H1 (cell line): ENCODE measurements at regions not wholly inside any gene's neighbourhood (a gene's known extent, or its start where the extent isn't known, plus 50 kb on each side); places are given as distances from the start of the nearest gene placed in this dataset.

Experiments
- CTCF ChIA-PET: fragments of 300-600 bp; sonication (Branson Sonifier 250); formaldehyde crosslinking; loops from one replicate; lab custom pipeline; 2021; ENCODE audit not compliant: partially characterized antibody; lab: Charles Lee
- POLR2A ChIA-PET: fragments of 300-600 bp; sonication (Branson Sonifier 250); formaldehyde crosslinking; loops from one replicate; lab custom pipeline; 2021; ENCODE audit warnings: inconsistent platforms; ENCODE audit not compliant: partially characterized antibody; lab: Charles Lee
- DNase-seq, 2 experiments: peaks; one replicate each; pipeline versions ENCODE4 v3.0.0 to v3.0.0-alpha.2; 2010 to 2022; ENCODE audit warnings: low spot score in 2 of 2, low read depth in 1 of 2, mixed read lengths in 1 of 2
- FAIRE-seq: peaks from 2 replicates; lab custom pipeline; 2011; peaks lifted over from hg19 to GRCh38; lab: Jason Lieb, UNC
- H2AFZ ChIP-seq: 2 replicates; pipeline ENCODE4 v1.8.1; 2012; ENCODE audit warnings: low read length, inconsistent platforms
- H2AK5ac ChIP-seq: 2 replicates; pipeline ENCODE4 v1.6.1; 2013; ENCODE audit warnings: low read depth, low read length
- H2BK120ac ChIP-seq: replicated peaks from 2 replicates; pipeline ENCODE3; 2013; ENCODE audit warnings: low read depth, low read length, inconsistent platforms
- H2BK12ac ChIP-seq: 2 replicates; pipeline ENCODE4 v1.6.1; 2013; ENCODE audit warnings: low read depth, low read length
- H2BK15ac ChIP-seq: 2 replicates; pipeline ENCODE4 v1.6.1; 2013; ENCODE audit warnings: low read length
- H2BK20ac ChIP-seq: 2 replicates; pipeline ENCODE4 v1.6.1; 2013; ENCODE audit warnings: low read length
- H2BK5ac ChIP-seq: 2 replicates; pipeline ENCODE4 v1.6.1; 2013; ENCODE audit warnings: low read depth, low read length
- H3K14ac ChIP-seq: 2 replicates; pipeline ENCODE4 v1.6.1; 2013; ENCODE audit warnings: inconsistent platforms; ENCODE audit not compliant: insufficient read length
- H3K18ac ChIP-seq: 2 replicates; pipeline ENCODE4 v1.6.1; 2013; ENCODE audit warnings: low read length; ENCODE audit errors: extremely low read depth
- H3K23ac ChIP-seq: 2 replicates; pipeline ENCODE4 v1.6.1; 2013; ENCODE audit warnings: inconsistent platforms; ENCODE audit not compliant: insufficient read length
- H3K23me2 ChIP-seq: 2 replicates; pipeline ENCODE4 v1.6.1; 2013; ENCODE audit warnings: low read depth, low read length
- H3K27ac ChIP-seq: 2 replicates; pipeline ENCODE4 v1.6.1; 2011; ENCODE audit warnings: low read depth, low read length, inconsistent platforms
- H3K27me3 ChIP-seq, 4 experiments: replicated peaks in 1 of 4; 1 replicate in 1 of 4; 2 replicates in 3 of 4; pipeline versions ENCODE4 v1.6.1 to v1.8.1; 2011 to 2013; ENCODE audit warnings: low read length in 3 of 4, mild to moderate bottlenecking in 3 of 4, inconsistent platforms in 2 of 4, mixed read lengths in 2 of 4, moderate library complexity in 1 of 4; ENCODE audit not compliant: control insufficient read depth in 3 of 4, insufficient read depth in 3 of 4; ENCODE audit errors: extremely low read depth in 1 of 4
- H3K36me3 ChIP-seq, 4 experiments: 2 replicates each; pipeline versions ENCODE4 v1.6.1 to v1.8.1; 2011 to 2013; ENCODE audit warnings: mild to moderate bottlenecking in 4 of 4, low read length in 3 of 4, moderate library complexity in 2 of 4, control low read depth in 1 of 4, inconsistent platforms in 1 of 4; ENCODE audit not compliant: insufficient read depth in 4 of 4, control insufficient read depth in 2 of 4
- H3K4ac ChIP-seq: replicated peaks from 2 replicates; pipeline ENCODE3; 2013; ENCODE audit warnings: low read length, low read depth, mixed read lengths, inconsistent platforms; ENCODE audit not compliant: insufficient read length
- H3K4me1 ChIP-seq, 4 experiments: replicated peaks in 1 of 4; 1 replicate in 1 of 4; 2 replicates in 3 of 4; pipeline versions ENCODE4 v1.6.1 to v1.8.1; 2011 to 2013; ENCODE audit warnings: low read length in 3 of 4, inconsistent platforms in 2 of 4, mixed read lengths in 1 of 4; ENCODE audit not compliant: insufficient read depth in 4 of 4, control insufficient read depth in 3 of 4
- H3K4me2 ChIP-seq, 2 experiments: 2 replicates each; pipeline versions ENCODE4 v1.6.1 to v1.8.1; 2011 to 2013; ENCODE audit warnings: low read depth in 2 of 2, low read length in 2 of 2, control low read depth in 1 of 2, inconsistent platforms in 1 of 2, mild to moderate bottlenecking in 1 of 2; ENCODE audit not compliant: insufficient read depth in 1 of 2
- H3K4me3 ChIP-seq, 4 experiments: fragments of 200-600, 300-600 bp in 1 of 4; sonication (generic), shearing (Covaris generic), sonication (Bioruptor Twin) in 1 of 4; 2 replicates each; pipeline versions ENCODE4 v1.5.1 to v1.8.1; 2011 to 2016; ENCODE audit warnings: low read length in 4 of 4, low read depth in 3 of 4, control low read depth in 2 of 4, inconsistent platforms in 2 of 4, mild to moderate bottlenecking in 2 of 4, mixed read lengths in 1 of 4, moderate library complexity in 1 of 4; ENCODE audit not compliant: insufficient read depth in 2 of 4; ENCODE audit errors: extremely low read depth in 1 of 4
- H3K56ac ChIP-seq: replicated peaks from 2 replicates; pipeline ENCODE3; 2013; ENCODE audit warnings: low read depth, mild to moderate bottlenecking, mixed read lengths, low read length, inconsistent platforms; ENCODE audit not compliant: insufficient read length
- H3K79me1 ChIP-seq: 2 replicates; pipeline ENCODE4 v1.6.1; 2013; ENCODE audit warnings: low read depth, low read length, control low read depth
- H3K79me2 ChIP-seq, 2 experiments: 2 replicates each; pipeline versions ENCODE4 v1.6.1 to v1.8.1; 2012 to 2013; ENCODE audit warnings: low read length in 2 of 2, mild to moderate bottlenecking in 2 of 2, inconsistent platforms in 1 of 2; ENCODE audit not compliant: insufficient read depth in 2 of 2, control insufficient read depth in 1 of 2
- H3K9ac ChIP-seq, 4 experiments: replicated peaks in 1 of 4; 1 replicate in 1 of 4; 2 replicates in 3 of 4; pipeline versions ENCODE4 v1.6.1 to v1.8.1; 2011 to 2013; ENCODE audit warnings: low read depth in 3 of 4, low read length in 3 of 4, control low read depth in 2 of 4, mild to moderate bottlenecking in 2 of 4, moderate library complexity in 2 of 4, inconsistent platforms in 1 of 4; ENCODE audit errors: extremely low read depth in 1 of 4
- H3K9me3 ChIP-seq, 2 experiments: 2 replicates each; pipeline versions ENCODE4 v1.6.1 to v1.8.1; 2012 to 2013; ENCODE audit warnings: mild to moderate bottlenecking in 2 of 2, moderate library complexity in 2 of 2, control low read depth in 1 of 2, inconsistent platforms in 1 of 2, low read depth in 1 of 2, low read length in 1 of 2, mixed read lengths in 1 of 2; ENCODE audit not compliant: insufficient read depth in 2 of 2
- H4K20me1 ChIP-seq, 2 experiments: replicated peaks in 1 of 2; 2 replicates each; pipeline versions ENCODE3 to v1.8.1; 2011 to 2013; ENCODE audit warnings: inconsistent platforms in 2 of 2, low read length in 2 of 2, mild to moderate bottlenecking in 1 of 2; ENCODE audit not compliant: insufficient read depth in 2 of 2, control insufficient read depth in 1 of 2
- H4K5ac ChIP-seq: 2 replicates; pipeline ENCODE4 v1.6.1; 2013; ENCODE audit warnings: low read length, low read depth, mixed read lengths, inconsistent platforms; ENCODE audit not compliant: insufficient read length
- H4K8ac ChIP-seq: 2 replicates; pipeline ENCODE4 v1.8.0; 2013; ENCODE audit warnings: mild to moderate bottlenecking, moderate library complexity, low read length, inconsistent platforms; ENCODE audit not compliant: insufficient read depth; ENCODE audit errors: extremely low read depth
- H4K91ac ChIP-seq: replicated peaks from 2 replicates; pipeline ENCODE3; 2013; ENCODE audit warnings: low read length, mixed read lengths, inconsistent platforms; ENCODE audit not compliant: insufficient read length
- POU5F1 ChIP-seq: IDR thresholded peaks from 2 replicates; pipeline ENCODE4 v1.6.1; 2011; ENCODE audit warnings: low read depth, mild to moderate bottlenecking, low read length, moderate library complexity
- WGBS, 2 experiments: shearing (Covaris generic) in 1 of 2; methylation state at CpG; one replicate each; pipeline versions ENCODE4 v1.1.6 to v1.1.7; 2013 to 2015; ENCODE audit warnings: low lambda C conversion rate in 2 of 2, mixed read lengths in 2 of 2, inconsistent platforms in 1 of 2, low coverage in 1 of 2, missing lambda C conversion rate in 1 of 2; ENCODE audit not compliant: insufficient replicate concordance in 2 of 2, insufficient coverage in 1 of 2, insufficient read length in 1 of 2; ENCODE audit errors: extremely low coverage in 1 of 2, missing lambda C conversion rate in 1 of 2; 5-methylcytosine and 5-hydroxymethylcytosine counted together

- FAIRE-seq (no peak), DNase-seq (no peak)
- H2BK5ac ChIP-seq: no peak overlapping the region
- H2BK15ac ChIP-seq: no peak overlapping the region
- no peak overlapping the region for H3K4me3 ChIP-seq
- H3K4me2 ChIP-seq: no peak overlapping the region
- no peak overlapping the region for H3K4ac ChIP-seq
- no peak overlapping the region for H3K56ac ChIP-seq
- no peaks in the 10 kb centered on the region for H4K20me1 ChIP-seq
- CTCF ChIA-PET: interaction anchor here (0.7 kb wide), 1 partner anchor 8 kb away, joined by 3 read pairs; no protein-coding TSS in a partner anchor
- no peak overlapping the region for H3K18ac ChIP-seq
- no peak overlapping the region for H2BK12ac ChIP-seq
- H2BK20ac ChIP-seq: no peak overlapping the region
- no peak overlapping the region for H2AK5ac ChIP-seq
- no peak overlapping the region for H3K9ac ChIP-seq
- no peak overlapping the region for H2AFZ ChIP-seq
- H3K23ac ChIP-seq: no peak overlapping the region
- no peaks in the 10 kb centered on the region for H3K23me2 ChIP-seq
- H4K91ac ChIP-seq: no peak overlapping the region
- H3K79me1 ChIP-seq: no peaks in the 10 kb centered on the region
- 91% methylated on average over 2 of the region's 2 CpGs; no CpG with 5 or more reads in 1 of the 2 experiments for WGBS, 2 experiments
- H3K27me3 ChIP-seq: peaks cover 0 to 9% (median 6%) of the 10 kb centered on the region in 4 experiments; a peak in 3 of 7 replicates
- H3K4me1 ChIP-seq: no peaks in the 10 kb centered on the region
- peaks cover 24 to 25% of the 10 kb centered on the region in 2 experiments for H3K9me3 ChIP-seq
- no peak overlapping the region for H3K14ac ChIP-seq
- H3K27ac ChIP-seq: no peak overlapping the region
- no peak for TF ChIP-seq POU5F1
- H4K8ac ChIP-seq: no peak overlapping the region
- no peak overlapping the region for H4K5ac ChIP-seq
- no peak overlapping the region for H2BK120ac ChIP-seq
- POLR2A ChIA-PET: no interaction called here
- H3K36me3 ChIP-seq: no peaks in the 10 kb centered on the region
- H3K79me2 ChIP-seq: no peaks in the 10 kb centered on the region
Measured at GRCh38 chr4:19437008-19437407, 814.7 kb upstream of the SLIT2 start.
